HepG2 (cell line): ENCODE measurements at regions not wholly inside any gene's neighbourhood (a gene's known extent, or its start where the extent isn't known, plus 50 kb on each side); places are given as distances from the start of the nearest gene placed in this dataset.

ENCODE experiments used
- ATAC-seq: fragments of 200-7000 bp; cut with Tn5 transposase; 3 replicates; pipeline ENCODE4 v1.9.1; 2020; ENCODE audit warnings: mild to moderate bottlenecking, moderate library complexity
- BruUV-seq: library from RNA; stranded (reverse); fragments of 400-500 nt; replicated peaks from 2 replicates; lab custom pipeline; 2021; lab: Mats Ljungman, UMichigan
- CTCF ChIA-PET: fragments of 300-600 bp; formaldehyde crosslinking; extraction: SDS; loops from one replicate; lab custom pipeline; 2021; ENCODE audit warnings: low total read pairs, inconsistent platforms, low intra/inter-chr PET ratio; lab: Yijun Ruan, JAX
- POLR2A ChIA-PET: fragments of 350-600 bp; sonication (Branson Sonifier 250); formaldehyde crosslinking; loops from one replicate; lab custom pipeline; 2020; ENCODE audit warnings: antibody characterized with exemption, inconsistent platforms; lab: Yijun Ruan, JAX
- DNase-seq: peaks from one replicate; pipeline ENCODE4 v3.0.0-alpha.2; 2015; ENCODE audit warnings: low spot score
- FAIRE-seq: peaks from 3 replicates; lab custom pipeline; 2011; peaks lifted over from hg19 to GRCh38; lab: Jason Lieb, UNC
- H2AFZ ChIP-seq: one replicate; pipeline ENCODE4 v1.6.1; 2011; ENCODE audit warnings: low read length, inconsistent platforms
- H3K27ac ChIP-seq: fragments of 300-600 bp; 3 replicates; pipeline ENCODE4 v1.8.0; 2011; ENCODE audit warnings: mixed run types, mild to moderate bottlenecking, mixed read lengths, low read length, inconsistent platforms; ENCODE audit not compliant: insufficient read depth; ENCODE audit errors: extremely low read length
- H3K27me3 ChIP-seq, 2 experiments: fragments of 200-600 bp in 1 of 2; 2 replicates in 1 of 2; 3 replicates in 1 of 2; pipeline versions ENCODE4 v1.6.0 to v1.8.0; 2011; ENCODE audit warnings: low read length in 2 of 2, mild to moderate bottlenecking in 2 of 2, moderate library complexity in 2 of 2, inconsistent platforms in 1 of 2; ENCODE audit not compliant: insufficient read depth in 2 of 2, control insufficient read depth in 1 of 2
- H3K36me3 ChIP-seq, 2 experiments: fragments of 200-600 bp in 1 of 2; replicated peaks in 1 of 2; 2 replicates in 1 of 2; 3 replicates in 1 of 2; pipeline versions ENCODE4 v1.5.1 to v1.8.0; 2011; ENCODE audit warnings: low read length in 2 of 2, inconsistent platforms in 1 of 2; ENCODE audit not compliant: insufficient read depth in 2 of 2, control insufficient read depth in 1 of 2
- H3K4me1 ChIP-seq: 2 replicates; pipeline ENCODE4 v1.5.1; 2012; ENCODE audit warnings: low read length, inconsistent platforms; ENCODE audit not compliant: insufficient read depth
- H3K4me2 ChIP-seq: 2 replicates; pipeline ENCODE4 v1.6.0; 2011; ENCODE audit warnings: low read depth, low read length, inconsistent platforms
- H3K4me3 ChIP-seq, 3 experiments: fragments of 200-600 bp in 1 of 3; sonication (generic), shearing (Covaris generic) in 1 of 3; replicated peaks in 1 of 3; 2 replicates each; pipeline ENCODE4 v1.5.1; 2011 to 2016; ENCODE audit warnings: low read length in 3 of 3, inconsistent platforms in 2 of 3, low read depth in 2 of 3, mild to moderate bottlenecking in 2 of 3, control low read depth in 1 of 3, mixed read lengths in 1 of 3; ENCODE audit not compliant: insufficient read depth in 1 of 3
- H3K79me2 ChIP-seq: one replicate; pipeline ENCODE4 v1.6.1; 2011; ENCODE audit warnings: low read length, inconsistent platforms; ENCODE audit not compliant: insufficient read depth
- H3K9ac ChIP-seq: 2 replicates; pipeline ENCODE4 v1.6.0; 2011; ENCODE audit warnings: mild to moderate bottlenecking, low read depth, low read length, inconsistent platforms; ENCODE audit not compliant: insufficient read depth
- H3K9me3 ChIP-seq: 2 replicates; pipeline ENCODE4 v1.5.1; 2012; ENCODE audit warnings: mild to moderate bottlenecking, low read length
- H4K20me1 ChIP-seq: 2 replicates; pipeline ENCODE4 v1.6.0; 2011; ENCODE audit warnings: inconsistent platforms, mild to moderate bottlenecking, low read length, moderate library complexity; ENCODE audit not compliant: insufficient read depth
- ADNP ChIP-seq: sonication (generic); formaldehyde crosslinking; IDR thresholded peaks from 2 replicates; pipeline ENCODE4 v1.4.0; 2020; ENCODE audit warnings: missing genetic modification reagents
- EZH2 ChIP-seq: conservative IDR thresholded peaks from 2 replicates; pipeline ENCODE4 v1.6.1; 2012; ENCODE audit warnings: mild to moderate bottlenecking, low read depth, low read length, moderate library complexity
- MED1 ChIP-seq: sonication (generic); formaldehyde crosslinking; IDR thresholded peaks from 2 replicates; pipeline ENCODE4 v1.4.0; 2020; ENCODE audit warnings: missing genetic modification reagents
- RBAK ChIP-seq: sonication (generic); formaldehyde crosslinking; IDR thresholded peaks from 2 replicates; pipeline ENCODE4 v1.5.1; 2020; ENCODE audit warnings: mild to moderate bottlenecking, missing genetic modification reagents
- RBFOX2 ChIP-seq: fragments of 200-400 bp; formaldehyde crosslinking; IDR thresholded peaks from 2 replicates; pipeline ENCODE4 v1.6.1; 2017; ENCODE audit warnings: low read depth, mild to moderate bottlenecking, low read length
- TBL1XR1 ChIP-seq: fragments of 150-350 bp; IDR thresholded peaks from 2 replicates; pipeline ENCODE4 v1.6.1; 2014; ENCODE audit warnings: borderline replicate concordance, low read length; ENCODE audit not compliant: partially characterized antibody
- ZFP37 ChIP-seq: sonication (generic); formaldehyde crosslinking; IDR thresholded peaks from 2 replicates; pipeline ENCODE4 v1.4.0; 2020; ENCODE audit warnings: missing genetic modification reagents, borderline replicate concordance
- ZFP62 ChIP-seq: sonication (generic); formaldehyde crosslinking; IDR thresholded peaks from 2 replicates; pipeline ENCODE4 v1.4.0; 2020; ENCODE audit warnings: missing genetic modification reagents
- ZNF136 ChIP-seq: sonication (generic); formaldehyde crosslinking; IDR thresholded peaks from 2 replicates; pipeline ENCODE4 v1.8.1; 2022; ENCODE audit warnings: low read depth, mild to moderate bottlenecking, moderate library complexity, missing genetic modification reagents
- ZNF160 ChIP-seq: sonication (generic); formaldehyde crosslinking; IDR thresholded peaks from 2 replicates; pipeline ENCODE4 v1.8.0; 2022; ENCODE audit warnings: mild to moderate bottlenecking, inconsistent platforms, missing genetic modification reagents
- ZNF441 ChIP-seq: sonication (generic); formaldehyde crosslinking; IDR thresholded peaks from 2 replicates; pipeline ENCODE4 v1.7.0; 2021; ENCODE audit warnings: missing genetic modification reagents, borderline replicate concordance
- ZNF776 ChIP-seq: sonication (generic); formaldehyde crosslinking; IDR thresholded peaks from 2 replicates; pipeline ENCODE4 v1.4.0; 2020; ENCODE audit warnings: mild to moderate bottlenecking, missing genetic modification reagents
- WGBS: methylation state at CpG from one replicate; pipeline ENCODE4 v1.1.6; 2017; ENCODE audit warnings: low lambda C conversion rate; 5-methylcytosine and 5-hydroxymethylcytosine counted together
- in situ Hi-C: cut with HindIII; loops from 2 replicates; pipeline ENCODE4 v1.10.0; 2017; ENCODE audit warnings: low pct_unique_long_range_greater_than_20kb; ENCODE audit not compliant: extremely low pct_ligation_motif_present
- intact Hi-C: fragments of 100-400 bp; cut with micrococcal nuclease; formaldehyde crosslinking; loops from one replicate; pipeline ENCODE4 v1.10.0; 2022; ENCODE audit not compliant: unreplicated experiment
- TF ChIP-seq, protein P1 (sequence below): sonication (generic); formaldehyde crosslinking; IDR thresholded peaks from 2 replicates; pipeline ENCODE4 v1.5.1; 2020; ENCODE audit warnings: mild to moderate bottlenecking, moderate library complexity, missing genetic modification reagents
- TF ChIP-seq, protein P2 (sequence below): IDR thresholded peaks from 2 replicates; pipeline ENCODE4 v1.6.1; 2016; ENCODE audit warnings: control low read depth

DNA sequence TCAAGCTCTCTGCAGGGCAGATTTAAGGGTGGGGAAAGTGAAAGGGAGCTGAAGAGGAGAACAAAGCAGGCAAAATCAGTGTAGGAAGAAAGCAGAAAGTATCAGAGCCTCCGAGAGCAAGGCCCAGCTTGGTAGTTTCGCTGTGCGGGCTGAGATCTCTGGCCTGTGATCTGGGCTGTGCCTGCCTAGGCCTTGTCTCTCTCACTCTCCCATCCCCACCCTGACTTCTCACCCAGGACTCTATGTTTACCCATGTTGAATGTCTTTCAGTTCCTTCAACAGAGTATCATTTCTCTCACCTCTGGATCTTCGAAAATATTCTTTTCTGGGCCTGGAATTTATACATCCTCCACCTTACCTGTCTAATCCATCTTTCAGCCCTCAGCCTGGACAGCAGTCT, 391.3 kb downstream of the FOXO1 start:
- 33% methylated on average over 4 of the region's 4 CpGs for WGBS
- intact Hi-C loops = no loop called here
- CTCF ChIA-PET = no interaction called here
- H3K4me2 ChIP-seq = peak overlapping the region; percentile 13; the same call in 1 of the 2 replicates
- no peaks in the 10 kb centered on the region for H3K79me2 ChIP-seq
- H3K9ac ChIP-seq = no peak overlapping the region
- in situ Hi-C loops = no loop called here
- H3K36me3 ChIP-seq = no peaks in the 10 kb centered on the region
- BruUV-seq = no TSS peak
- FAIRE-seq = no peak
- H3K4me3 ChIP-seq = no peak overlapping the region
- no peak for TF ChIP-seq TBL1XR1
- TF ChIP-seq, protein P1, sequence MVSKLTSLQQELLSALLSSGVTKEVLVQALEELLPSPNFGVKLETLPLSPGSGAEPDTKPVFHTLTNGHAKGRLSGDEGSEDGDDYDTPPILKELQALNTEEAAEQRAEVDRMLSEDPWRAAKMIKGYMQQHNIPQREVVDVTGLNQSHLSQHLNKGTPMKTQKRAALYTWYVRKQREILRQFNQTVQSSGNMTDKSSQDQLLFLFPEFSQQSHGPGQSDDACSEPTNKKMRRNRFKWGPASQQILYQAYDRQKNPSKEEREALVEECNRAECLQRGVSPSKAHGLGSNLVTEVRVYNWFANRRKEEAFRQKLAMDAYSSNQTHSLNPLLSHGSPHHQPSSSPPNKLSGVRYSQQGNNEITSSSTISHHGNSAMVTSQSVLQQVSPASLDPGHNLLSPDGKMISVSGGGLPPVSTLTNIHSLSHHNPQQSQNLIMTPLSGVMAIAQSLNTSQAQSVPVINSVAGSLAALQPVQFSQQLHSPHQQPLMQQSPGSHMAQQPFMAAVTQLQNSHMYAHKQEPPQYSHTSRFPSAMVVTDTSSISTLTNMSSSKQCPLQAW (CRISPR knock-in tag) = 0 out of 2 replicates have a peak, but pooled peaks have one; percentile 23
- POLR2A ChIA-PET = no interaction called here
- H3K9me3 ChIP-seq = no peaks in the 10 kb centered on the region
- H2AFZ ChIP-seq = no peak overlapping the region
- H3K27ac ChIP-seq = no peak overlapping the region
- DNase-seq = no peak
- ATAC-seq = peak; percentile 53
- H4K20me1 ChIP-seq = no peaks in the 10 kb centered on the region
- H3K27me3 ChIP-seq = peaks cover 0 to 4% of the 10 kb centered on the region in 2 experiments; a peak in 2 of 5 replicates
- H3K4me1 ChIP-seq = peaks cover 14% of the 10 kb centered on the region

DNA sequence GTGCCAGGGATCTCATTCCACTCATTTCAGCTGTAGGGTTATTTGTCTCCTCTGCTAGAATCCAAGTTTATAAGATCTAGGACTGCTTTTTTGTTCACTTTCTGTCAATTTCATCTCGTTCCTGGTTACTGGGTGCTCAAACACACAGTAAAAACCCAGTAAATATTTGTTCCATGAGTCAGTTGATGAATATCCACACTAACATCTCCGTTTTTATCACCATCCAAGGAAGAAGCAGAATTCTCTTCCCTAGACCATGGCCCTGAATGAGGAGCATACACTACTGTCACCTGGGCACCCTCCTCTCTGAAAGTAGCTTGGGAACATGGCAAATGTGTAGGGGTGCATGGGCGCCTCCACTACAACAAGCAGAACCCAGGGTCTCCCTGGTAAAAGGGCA, 390.8 kb downstream of the FOXO1 start:
- in situ Hi-C loops (no loop called here), intact Hi-C loops (no loop called here)
- Histone ChIP-seq H3K27me3 (peaks cover 0 to 4% of the 10 kb centered on the region in 2 experiments; a peak in 2 of 5 replicates), H3K4me1 (peaks cover 14% of the 10 kb centered on the region), H3K36me3 (no peaks in the 10 kb centered on the region), H3K79me2 (no peaks in the 10 kb centered on the region), H4K20me1 (no peaks in the 10 kb centered on the region), H3K27ac (no peak overlapping the region), H3K4me2 (no peak overlapping the region), H3K9me3 (no peaks in the 10 kb centered on the region), H2AFZ (no peak overlapping the region), H3K9ac (no peak overlapping the region), H3K4me3 (no peak overlapping the region)
- ATAC-seq (no peak), DNase-seq (no peak), FAIRE-seq (no peak)
- WGBS = 3% methylated on average over 3 of the region's 3 CpGs
- CTCF ChIA-PET = no interaction called here
- POLR2A ChIA-PET = no interaction called here
- no TSS peak for BruUV-seq
- TF ChIP-seq EZH2 = no peak
- TF ChIP-seq ADNP (CRISPR knock-in tag) = no peak
- TF ChIP-seq MED1 (CRISPR knock-in tag) = no peak
- TF ChIP-seq RBFOX2 = no peak
- TF ChIP-seq ZNF441 (CRISPR knock-in tag) = no peak
- TF ChIP-seq, protein P2, sequence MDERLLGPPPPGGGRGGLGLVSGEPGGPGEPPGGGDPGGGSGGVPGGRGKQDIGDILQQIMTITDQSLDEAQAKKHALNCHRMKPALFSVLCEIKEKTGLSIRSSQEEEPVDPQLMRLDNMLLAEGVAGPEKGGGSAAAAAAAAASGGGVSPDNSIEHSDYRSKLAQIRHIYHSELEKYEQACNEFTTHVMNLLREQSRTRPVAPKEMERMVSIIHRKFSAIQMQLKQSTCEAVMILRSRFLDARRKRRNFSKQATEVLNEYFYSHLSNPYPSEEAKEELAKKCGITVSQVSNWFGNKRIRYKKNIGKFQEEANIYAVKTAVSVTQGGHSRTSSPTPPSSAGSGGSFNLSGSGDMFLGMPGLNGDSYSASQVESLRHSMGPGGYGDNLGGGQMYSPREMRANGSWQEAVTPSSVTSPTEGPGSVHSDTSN (CRISPR knock-in tag) = no peak
- no peak for TF ChIP-seq ZNF136 (CRISPR knock-in tag)
- TF ChIP-seq RBAK (CRISPR knock-in tag) = no peak
- TF ChIP-seq ZNF776 = no peak
- no peak for TF ChIP-seq ZFP37 (CRISPR knock-in tag)
- no peak for TF ChIP-seq ZFP62
- TF ChIP-seq ZNF160 = no peak
